SK-N-SH (cell line): ENCODE measurements at regions not wholly inside any gene's neighbourhood (a gene's known extent, or its start where the extent isn't known, plus 50 kb on each side); places are given as distances from the start of the nearest gene placed in this dataset.

Experiments
- CHD2 ChIP-seq: fragments of 150-350 bp; IDR thresholded peaks from 2 replicates; pipeline ENCODE4 v1.6.1; 2018; ENCODE audit warnings: low read length; ENCODE audit not compliant: partially characterized antibody
- NRF1 ChIP-seq: IDR thresholded peaks from 2 replicates; pipeline ENCODE4 v1.6.1; 2012; ENCODE audit warnings: low read depth, mild to moderate bottlenecking, low read length
- TF ChIP-seq, protein P1 (sequence below): fragments of 200-600 bp; sonication (generic); IDR thresholded peaks from 2 replicates; pipeline ENCODE4 v1.6.1; 2017; ENCODE audit warnings: antibody characterized with exemption, mild to moderate bottlenecking, moderate library complexity

DNA sequence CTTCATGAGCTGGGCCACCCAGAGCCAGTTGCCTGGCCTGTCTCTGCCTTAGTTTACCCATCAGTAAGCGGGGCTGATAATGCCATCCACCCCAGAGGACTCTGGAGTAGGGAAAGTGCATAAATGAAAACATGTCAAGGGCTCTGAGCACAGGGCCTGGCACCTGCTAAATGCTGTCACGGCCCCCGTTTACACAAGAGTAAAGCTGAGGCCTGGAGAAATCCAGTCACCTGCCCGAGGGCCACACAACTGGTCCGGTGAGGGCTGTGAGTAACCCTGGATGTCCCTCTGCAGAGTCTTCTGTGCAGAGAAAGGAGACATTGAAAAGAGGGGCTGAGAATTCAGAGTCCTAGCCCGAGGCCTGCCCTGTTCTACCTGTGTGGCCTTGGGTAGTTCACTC lies 110.6 kb upstream of the ANO1 start:
- no peak for TF ChIP-seq NRF1
- TF ChIP-seq, protein P1, sequence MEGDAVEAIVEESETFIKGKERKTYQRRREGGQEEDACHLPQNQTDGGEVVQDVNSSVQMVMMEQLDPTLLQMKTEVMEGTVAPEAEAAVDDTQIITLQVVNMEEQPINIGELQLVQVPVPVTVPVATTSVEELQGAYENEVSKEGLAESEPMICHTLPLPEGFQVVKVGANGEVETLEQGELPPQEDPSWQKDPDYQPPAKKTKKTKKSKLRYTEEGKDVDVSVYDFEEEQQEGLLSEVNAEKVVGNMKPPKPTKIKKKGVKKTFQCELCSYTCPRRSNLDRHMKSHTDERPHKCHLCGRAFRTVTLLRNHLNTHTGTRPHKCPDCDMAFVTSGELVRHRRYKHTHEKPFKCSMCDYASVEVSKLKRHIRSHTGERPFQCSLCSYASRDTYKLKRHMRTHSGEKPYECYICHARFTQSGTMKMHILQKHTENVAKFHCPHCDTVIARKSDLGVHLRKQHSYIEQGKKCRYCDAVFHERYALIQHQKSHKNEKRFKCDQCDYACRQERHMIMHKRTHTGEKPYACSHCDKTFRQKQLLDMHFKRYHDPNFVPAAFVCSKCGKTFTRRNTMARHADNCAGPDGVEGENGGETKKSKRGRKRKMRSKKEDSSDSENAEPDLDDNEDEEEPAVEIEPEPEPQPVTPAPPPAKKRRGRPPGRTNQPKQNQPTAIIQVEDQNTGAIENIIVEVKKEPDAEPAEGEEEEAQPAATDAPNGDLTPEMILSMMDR = no peak
- no peak for TF ChIP-seq CHD2
